NCI-H345 treated with DMSO at 0.1 percent for 48 hours (cell line): ENCODE measurements at regions not wholly inside any gene's neighbourhood (a gene's known extent, or its start where the extent isn't known, plus 50 kb on each side); places are given as distances from the start of the nearest gene placed in this dataset.
"Not testable (repeated sequence)": the region's sequence is repeated elsewhere in the genome, so short reads cannot be mapped to it uniquely, and the experiment has no call there.

Experiments used
- DNase-seq: peaks from one replicate; lab custom pipeline; 2025; ENCODE audit not compliant: unreplicated experiment; lab: John Stamatoyannopoulos, UW

DNA sequence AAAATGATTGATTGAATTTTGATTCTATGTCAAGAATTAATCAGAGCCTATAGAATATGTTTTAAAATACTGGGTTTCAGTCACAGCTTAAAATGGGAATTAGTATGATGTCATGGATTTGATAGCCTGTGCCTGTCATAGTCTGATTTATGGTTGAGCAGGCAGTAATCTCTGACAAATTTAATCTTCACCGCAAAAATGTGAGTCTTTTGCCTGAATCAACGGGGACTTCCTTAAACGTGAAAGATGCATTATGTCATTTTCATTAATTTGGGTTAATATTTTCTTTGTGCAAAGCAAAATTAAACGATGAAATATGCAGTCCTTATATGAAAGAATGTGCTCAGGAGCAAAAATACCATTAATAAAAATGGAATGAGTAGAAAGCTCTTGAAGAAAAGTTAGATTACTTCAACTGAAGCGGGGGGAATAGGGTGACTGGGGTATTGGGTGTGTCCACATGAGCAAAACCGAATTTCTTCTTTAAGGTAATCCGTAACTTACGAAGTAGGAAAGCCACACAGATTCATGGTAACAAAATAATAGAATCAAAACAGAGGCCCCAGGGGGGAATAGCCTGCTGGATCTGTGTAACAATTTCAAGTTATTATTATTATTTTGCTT, 339.6 kb upstream of the NOX3 start:
- DNase-seq, result no peak

DNA sequence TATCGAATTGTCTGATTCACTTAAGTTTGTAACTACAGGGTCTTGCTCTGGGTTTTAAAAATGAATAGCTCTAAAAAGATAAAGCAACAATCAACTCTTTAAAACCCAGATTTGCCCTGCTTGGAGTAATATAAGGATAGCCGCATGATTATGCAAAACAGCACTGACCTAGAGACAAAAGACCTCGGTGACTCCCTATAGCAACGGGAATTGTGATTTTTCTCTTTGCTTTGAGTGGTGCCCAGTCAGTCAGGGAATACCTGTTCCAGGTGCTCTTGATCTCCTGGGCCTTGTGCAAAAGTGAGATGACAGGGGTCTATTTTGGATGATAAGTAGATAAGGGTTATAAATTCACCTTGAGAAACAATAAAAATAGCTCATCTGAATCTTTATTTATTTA, 336.3 kb upstream of the NOX3 start:
- no peak for DNase-seq

DNA sequence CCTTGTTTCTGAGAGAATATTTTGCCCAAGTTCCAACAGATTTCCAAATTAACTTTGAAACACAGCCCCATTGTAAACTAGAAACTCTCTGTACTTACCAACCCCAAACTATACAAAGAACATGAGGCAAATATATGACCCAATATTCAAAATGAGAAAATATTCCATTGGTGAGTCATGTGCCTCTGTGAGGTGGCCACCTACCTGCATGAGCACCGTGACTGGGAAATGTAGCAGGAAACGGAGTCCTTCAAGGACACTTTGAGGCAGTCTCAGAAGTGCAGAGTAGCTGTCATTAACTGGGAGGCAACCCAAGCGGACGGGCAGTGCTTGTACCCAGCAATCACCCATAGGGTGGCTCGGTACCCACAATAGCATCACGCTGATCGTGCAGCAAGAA, 335.5 kb upstream of the NOX3 start:
- no peak for DNase-seq

DNA sequence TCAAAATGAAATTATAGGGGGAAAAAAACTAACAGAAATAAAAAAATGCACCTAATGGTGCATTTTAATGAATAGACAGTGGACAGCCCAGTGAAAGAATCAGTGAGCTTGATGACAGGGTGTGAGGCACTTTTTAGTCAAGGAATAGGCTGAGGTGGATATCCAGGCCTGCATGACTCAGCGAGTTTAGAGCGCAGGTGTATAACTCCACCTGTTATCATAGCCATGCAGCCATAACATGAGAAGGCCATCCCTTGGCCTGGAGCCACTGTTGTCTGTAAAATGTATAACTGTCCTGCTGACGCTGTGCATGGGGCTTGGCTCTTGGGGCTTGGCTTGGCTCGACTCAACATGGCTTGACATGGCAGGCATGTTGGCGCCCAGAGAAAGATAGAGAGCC, 331.5 kb upstream of the NOX3 start:
- no peak for DNase-seq

DNA sequence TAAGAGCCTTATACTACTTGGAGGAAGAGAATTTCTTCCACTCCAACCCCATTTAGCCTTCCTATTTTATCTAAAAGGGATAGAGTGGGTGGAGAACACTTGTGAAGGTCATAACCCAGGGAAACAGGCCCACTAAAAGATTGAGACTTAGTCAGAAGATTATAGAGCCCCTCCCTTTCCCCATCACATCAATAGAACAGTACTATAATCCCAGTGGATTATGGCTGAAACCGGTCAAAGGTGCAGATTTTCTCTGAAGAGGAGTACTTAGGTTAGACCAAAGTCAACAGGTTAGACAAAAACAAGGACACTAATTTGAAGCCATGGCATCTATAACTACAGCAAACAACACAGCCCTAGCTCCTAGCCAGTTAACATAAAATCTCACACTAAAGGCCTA, 330.9 kb upstream of the NOX3 start:
- no peak for DNase-seq

DNA sequence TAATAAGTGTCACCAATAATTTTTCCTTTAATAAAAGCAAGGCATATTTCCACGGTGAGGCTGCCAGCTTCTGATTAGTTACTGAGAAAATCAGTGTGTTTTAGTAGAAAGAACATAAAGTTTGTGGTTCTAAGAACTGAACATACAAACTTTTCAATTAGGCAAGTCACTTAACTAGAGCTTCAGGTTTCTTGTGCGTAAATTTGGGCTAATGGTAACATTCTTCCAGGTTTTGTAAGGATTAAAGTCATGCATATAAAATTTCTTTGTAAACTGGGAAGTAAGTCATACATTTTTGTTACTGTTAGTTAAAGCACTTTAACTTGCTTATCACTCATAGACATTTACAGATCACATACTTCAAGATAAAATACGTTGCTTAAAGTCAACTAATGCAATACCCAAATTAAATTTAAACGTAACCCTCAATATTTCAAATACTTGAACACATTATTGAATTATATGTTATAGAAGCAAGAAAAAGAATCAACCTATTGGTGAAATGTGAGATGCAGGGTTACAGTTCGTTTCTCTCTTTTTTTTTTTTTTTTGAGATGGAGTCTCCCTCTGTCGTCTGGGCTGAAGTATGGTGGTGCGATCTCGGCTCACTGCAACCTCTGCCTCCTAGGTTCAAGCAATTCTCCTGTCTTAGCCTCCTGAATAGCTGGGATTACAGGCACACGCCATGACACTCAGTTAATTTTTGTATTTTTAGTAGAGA, 327.3 kb upstream of the NOX3 start:
- no peak for DNase-seq

DNA sequence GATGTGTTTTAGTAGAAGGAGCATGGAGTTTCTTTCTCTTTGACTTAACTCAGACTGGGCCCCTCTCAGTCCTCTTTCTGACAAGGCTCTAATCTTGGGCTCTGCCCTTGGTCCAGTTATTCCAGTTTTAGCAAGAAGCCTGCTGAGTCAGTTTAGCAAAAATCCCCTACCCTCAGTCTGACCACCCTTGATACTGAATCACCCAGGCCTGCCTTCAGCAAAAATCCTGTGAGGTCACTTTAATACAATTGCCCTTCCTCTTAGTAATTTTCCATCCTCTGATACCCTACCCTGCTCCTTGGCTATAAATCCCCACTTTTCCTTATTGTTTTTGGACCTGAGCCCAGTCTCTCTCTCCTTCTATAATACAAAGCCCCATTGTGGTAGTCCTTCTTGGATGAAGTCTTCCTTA, 326.7 kb upstream of the NOX3 start:
- DNase-seq, result no peak

DNA sequence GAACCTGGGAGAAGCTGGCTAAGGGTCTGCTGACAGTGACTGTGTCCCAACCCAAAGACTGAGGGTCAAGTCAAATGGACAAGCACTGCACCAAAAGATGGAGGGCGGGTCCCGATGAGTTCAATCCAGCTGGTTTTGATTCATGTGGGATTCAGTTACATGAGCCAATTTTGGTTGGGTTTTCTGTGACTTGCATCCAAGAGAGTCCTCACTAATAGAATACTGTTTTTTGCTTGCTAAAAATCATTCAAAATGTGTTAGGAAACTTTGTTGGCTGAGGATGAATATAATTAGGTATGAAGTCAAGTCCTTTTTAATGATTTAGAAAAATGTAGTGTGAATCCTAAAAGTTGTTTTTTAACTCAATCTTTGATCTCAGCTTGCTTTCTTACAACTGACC, 323.8 kb upstream of the NOX3 start:
- DNase-seq, result no peak

DNA sequence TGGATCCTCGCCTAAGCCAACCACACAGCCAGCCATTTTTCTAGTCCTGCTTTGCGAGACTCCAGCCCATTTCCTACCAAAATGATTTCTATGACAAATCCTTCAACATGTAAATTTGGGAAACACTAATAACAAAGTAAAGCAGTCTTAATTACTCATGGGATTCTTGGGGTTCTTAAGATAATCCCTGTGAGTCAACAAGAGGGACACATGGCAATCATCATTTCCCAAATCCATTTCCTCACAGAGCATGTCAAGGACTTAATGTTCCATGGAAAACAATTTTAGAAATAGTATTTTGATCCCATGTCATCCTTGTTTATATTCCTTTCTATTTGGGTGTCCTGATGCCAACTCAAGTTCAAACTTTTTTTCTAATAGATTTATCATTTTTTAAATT, 322.7 kb upstream of the NOX3 start:
- no peak for DNase-seq

DNA sequence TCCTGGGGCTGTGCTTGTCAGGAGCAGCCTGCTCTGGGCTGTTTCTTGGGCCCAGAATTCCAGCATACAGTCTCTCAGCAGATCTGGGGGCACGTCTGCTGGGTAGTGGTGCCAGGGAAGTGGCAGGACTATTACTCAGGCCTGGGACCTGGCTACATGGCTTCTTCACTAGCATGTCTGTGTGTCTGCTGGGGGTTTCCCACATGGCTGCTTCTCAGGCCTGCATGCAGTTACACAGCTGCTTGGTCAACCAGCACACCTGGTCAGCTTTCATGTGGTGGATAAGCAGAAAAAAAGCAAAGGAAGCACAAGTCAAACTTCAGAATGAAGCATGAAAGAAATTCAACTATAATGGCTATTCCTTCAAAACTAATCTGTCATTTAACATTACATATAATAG, 316.2 kb upstream of the NOX3 start:
- no peak for DNase-seq

DNA sequence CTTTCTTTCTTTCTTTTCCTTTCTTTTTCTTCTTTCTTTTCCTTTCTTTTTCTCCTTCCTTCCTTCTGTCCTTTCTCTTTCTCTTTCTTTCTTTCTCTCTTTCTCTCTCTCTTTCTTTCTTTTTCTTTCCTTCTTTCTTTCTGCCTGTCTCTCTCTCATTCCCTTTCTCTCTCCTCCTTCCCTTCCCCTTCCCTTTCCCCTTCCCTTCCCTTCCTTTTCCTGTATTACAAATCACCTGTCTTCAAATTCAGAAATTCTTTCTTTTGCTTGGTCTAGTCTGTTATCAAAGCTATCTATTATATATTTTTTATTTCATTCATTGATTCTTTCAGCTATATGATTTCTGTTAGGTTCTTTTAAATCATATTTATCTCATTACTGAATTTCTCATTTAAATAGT, 315.2 kb upstream of the NOX3 start:
- no peak for DNase-seq

DNA sequence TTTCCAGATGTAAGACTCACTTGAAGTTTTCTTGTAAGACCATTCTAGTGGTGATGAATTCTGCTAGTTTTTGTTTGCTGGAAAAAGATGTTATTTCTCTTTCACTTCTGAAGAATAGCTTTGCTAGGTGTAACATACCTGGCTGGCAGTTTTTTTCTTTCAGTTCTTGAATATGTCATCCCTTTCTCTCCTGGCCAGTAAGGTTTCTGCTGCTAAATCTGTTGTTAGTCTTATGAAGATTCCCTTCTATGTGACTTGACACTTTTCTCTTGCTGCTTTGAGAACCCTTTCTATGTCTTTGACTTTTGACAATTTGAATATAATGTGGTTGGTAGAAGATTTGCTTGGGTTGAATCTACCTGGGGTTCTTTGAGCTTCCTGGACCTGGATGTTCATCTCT, 314.7 kb upstream of the NOX3 start:
- no peak for DNase-seq

DNA sequence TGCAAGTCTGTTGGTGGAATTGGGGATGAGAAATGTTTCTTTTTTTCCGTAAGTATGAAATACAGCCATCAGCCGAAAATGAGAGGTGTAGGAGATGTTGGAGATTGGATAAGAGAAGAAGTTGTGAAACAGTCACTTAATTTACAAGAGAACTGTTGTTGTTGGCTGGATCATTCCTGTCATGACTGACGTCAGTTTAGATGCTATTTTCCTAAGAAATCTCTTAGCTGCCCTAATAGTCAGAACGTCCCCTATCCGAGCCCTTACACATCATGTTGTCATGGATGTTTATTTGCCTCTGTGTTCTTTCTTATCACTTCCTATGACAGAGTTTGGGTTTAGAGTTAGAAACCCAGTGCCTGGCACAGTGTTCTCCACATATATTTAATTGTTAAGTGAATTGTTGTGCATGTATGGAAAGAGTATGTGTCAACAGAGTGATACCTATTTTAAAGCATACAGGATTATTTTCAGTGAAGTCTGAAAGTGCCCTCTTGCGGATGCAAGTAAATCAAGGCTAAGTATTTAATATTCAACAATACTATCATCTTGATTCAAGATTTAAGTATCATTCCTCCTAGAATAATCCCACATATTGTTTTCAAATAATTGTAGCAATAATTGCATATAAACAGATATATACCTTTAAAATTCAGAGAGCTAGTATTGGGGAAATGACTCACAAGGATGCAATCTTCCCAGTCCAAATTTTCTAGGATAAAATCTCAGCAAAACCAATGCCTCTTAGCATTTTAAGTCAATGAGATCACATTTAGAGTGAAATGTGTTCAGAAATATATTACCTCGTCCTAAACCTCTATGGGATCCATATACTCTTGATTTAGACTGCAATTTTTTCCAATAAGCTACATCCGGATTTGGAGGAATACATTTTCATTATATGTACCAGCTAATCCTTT, 309.9 kb upstream of the NOX3 start:
- no peak for DNase-seq

DNA sequence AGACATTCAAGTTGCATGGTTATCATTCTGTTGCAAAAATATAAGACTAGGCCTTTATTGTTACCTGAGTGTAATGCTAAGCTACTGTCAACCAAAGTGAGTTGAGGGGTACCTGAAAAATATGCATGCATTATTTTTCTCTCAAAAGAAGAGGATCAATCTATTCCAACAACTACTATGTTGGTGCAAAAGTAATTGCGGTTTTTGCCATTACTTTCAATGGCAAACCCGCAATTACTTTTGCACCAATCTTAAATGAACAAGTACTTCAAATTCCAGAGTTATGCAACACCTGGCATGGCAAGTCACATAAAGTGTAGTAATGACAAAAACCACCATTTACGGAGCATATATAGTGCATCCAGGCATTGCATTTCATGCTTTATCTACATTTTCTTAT, 307.0 kb upstream of the NOX3 start:
- no peak for DNase-seq

DNA sequence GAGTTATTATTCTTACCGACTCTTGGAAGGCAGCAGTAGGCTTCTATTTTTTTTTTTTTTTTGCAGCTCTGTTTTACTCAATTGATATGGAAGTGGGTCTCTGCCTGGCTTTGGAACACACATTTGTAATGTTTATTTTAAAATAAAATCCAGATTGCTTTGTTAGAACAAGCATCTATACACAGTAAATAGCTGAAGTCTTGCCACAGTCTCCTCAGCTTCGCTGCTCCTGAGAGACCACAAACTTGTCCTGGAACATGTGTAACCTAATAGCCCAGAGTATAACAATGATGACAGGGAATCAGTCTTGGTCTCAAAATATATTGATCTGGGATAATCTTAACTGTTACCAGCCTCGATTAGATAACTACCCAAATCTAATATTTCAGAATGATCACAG, 299.8 kb upstream of the NOX3 start:
- no peak for DNase-seq

DNA sequence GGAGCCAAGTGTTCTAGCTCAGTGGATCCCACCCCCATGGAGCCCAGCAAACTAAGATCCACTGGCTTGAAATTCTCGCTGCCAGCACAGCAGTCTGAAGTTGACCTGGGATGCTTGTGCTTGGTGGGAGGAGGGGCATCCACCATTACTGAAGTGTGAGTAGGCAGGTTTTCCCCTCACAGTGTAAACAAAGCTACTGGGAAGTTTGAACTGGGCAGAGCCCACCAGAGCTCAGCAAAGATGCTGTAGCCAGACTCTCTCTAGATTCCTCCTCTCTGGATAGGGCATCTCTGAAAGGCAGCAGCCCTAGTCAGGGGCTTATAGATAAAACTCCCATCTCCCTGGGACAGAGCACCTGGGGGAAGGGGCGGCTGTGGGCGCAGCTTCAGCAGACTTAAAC, 293.1 kb upstream of the NOX3 start:
- DNase-seq, result not testable (repeated sequence)

DNA sequence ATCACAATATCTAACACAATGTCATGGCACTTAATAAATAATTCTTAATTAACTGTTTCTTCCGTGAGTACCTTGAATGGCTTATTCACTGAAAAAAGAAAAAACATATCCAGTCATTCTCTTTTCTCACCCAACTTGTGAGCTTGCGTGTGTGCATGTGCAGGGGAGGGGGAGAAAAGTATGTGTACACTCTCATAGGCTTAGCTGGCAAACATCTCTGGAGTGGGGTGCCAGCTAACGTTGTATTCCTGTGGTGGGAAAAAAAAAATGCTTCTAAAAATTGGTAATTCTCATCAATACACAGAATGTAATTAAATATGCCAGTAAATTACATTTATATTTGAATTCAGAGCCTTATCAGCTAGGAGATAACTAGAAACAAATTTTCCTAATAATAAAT, 291.9 kb upstream of the NOX3 start:
- no peak for DNase-seq

DNA sequence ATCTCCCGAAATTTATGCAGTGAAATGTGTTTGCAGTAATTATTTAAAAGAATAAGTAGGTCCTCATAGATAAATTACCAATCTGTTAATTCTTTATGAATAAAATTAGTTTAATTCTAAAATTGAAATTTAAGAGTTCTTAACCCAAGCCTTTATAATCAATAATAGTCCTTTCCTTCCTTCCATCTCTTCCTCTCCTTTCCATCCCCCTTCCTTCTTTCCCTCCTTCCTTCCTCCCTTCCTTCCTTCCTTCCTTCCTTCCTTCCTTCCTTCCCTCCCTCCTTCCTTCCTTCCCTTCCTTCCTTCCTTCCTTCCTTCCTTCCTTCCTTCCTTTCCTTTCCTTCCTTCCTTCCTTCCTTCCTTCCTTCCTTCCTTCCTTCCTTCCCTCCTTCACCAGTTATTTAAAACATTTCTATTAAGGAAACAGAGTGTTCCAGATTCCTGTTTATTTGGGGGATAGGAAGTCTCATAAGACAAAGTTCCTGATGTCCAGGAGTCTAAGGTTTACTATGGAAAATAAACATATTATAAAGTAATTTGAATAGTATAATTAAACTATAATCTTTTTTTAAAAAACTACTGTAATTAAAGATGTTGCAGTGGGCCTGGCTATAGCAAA, 285.3 kb upstream of the NOX3 start:
- no peak for DNase-seq

DNA sequence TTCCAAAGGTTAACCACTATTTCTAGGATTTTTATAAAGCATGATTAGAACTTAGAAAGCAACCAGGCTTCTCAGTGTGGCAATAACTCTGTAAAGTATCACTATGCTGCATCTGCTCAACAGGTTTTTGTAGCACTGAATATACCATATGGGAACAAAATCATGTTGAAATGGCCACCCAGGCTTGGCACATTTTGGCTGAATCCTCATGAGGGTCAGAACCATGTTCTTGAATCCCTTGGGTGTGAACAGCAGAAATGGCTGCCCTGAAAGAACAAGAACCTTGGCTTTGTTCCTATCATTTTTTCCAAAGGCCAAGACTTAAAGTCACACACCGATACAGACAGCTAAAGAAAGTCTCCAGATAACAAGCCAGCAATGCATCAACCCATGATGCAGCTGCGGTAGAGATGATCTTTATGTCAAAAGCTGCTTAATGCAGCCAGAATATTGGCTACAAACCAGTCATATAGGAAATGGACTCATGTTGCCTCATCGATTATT, 283.0 kb upstream of the NOX3 start:
- DNase-seq, result no peak

DNA sequence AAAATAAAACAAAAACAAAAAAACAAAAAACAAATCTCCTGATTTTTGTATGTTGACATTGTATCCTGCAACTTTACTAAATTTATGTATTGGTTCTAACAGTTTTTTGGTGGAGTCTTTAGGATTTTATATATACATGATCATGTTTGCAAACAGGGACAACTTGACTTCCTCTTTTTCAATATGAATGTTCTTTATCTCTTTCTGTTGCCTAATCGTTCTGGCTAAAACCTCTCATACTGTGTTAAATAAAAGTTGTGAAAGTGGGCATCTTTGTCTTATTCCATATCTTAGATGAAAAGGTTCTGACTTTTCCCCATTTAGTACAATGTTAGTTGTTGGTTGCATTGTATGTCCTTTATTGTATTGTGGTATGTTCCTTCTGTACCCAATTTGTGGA, 261.7 kb upstream of the NOX3 start:
- DNase-seq, result no peak

DNA sequence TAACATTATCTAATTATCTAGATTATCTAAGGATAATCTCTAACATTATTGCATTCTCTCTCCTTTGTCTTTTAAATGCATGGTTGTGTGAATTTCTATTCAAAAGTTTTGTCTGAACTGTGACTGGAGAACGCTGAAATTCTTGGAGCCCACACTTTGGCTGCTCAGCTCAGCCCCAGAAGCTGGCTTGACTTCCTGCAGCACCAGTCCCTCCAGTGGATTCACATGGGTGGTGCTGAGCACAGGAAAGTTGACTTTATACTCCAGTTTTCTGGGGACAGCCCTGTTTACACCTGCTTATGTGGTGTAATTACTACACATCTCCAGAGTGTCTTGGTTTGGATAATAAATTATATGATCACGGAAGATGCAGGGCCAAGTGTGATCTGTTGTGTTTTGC, 255.1 kb upstream of the NOX3 start:
- no peak for DNase-seq
